ENCODE measurements at regions not wholly inside any gene's neighbourhood (a gene's known extent, or its start where the extent isn't known, plus 50 kb on each side); places are given as distances from the start of the nearest gene placed in this dataset.

DNA sequence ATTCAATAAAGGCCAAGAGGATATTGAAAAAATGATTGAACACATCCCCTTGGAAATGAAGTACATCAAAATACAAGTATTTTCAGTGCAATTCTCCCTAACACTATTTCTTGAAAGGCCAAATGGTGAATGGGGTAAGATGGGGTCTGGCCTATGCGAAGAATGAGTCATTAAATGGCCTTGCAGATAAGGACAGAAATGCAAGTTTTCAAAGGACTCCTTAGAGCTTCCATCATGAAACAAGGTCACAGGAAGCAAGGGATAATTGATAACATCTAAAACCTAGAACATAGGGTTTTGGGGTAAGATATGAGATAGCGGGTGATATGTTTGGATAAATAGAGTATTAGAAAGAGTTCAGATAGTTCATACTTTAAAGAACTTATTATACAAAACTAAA is 109.3 kb upstream of the ABCB5 start:
- Histone ChIP-seq H3K9me3 (ENCODE audit: control insufficient read depth, low read length) (no peaks in the 10 kb centered on the region), H3K79me2 (no peaks in the 10 kb centered on the region), H3K27me3 (ENCODE audit: control insufficient read depth, insufficient read depth, low read length) (no peaks in the 10 kb centered on the region), H3K36me3 (ENCODE audit: control insufficient read depth, insufficient read depth, low read length) (no peaks in the 10 kb centered on the region), H3K4me3 (ENCODE audit: low read depth, low read length) (no peak overlapping the region), H2AFZ (no peak overlapping the region), H3K4me2 (ENCODE audit: low read length) (no peak overlapping the region), H3K27ac (no peak overlapping the region), H3K9ac (no peak overlapping the region), H3K4me1 (no peaks in the 10 kb centered on the region)
- TF ChIP-seq, protein P1, sequence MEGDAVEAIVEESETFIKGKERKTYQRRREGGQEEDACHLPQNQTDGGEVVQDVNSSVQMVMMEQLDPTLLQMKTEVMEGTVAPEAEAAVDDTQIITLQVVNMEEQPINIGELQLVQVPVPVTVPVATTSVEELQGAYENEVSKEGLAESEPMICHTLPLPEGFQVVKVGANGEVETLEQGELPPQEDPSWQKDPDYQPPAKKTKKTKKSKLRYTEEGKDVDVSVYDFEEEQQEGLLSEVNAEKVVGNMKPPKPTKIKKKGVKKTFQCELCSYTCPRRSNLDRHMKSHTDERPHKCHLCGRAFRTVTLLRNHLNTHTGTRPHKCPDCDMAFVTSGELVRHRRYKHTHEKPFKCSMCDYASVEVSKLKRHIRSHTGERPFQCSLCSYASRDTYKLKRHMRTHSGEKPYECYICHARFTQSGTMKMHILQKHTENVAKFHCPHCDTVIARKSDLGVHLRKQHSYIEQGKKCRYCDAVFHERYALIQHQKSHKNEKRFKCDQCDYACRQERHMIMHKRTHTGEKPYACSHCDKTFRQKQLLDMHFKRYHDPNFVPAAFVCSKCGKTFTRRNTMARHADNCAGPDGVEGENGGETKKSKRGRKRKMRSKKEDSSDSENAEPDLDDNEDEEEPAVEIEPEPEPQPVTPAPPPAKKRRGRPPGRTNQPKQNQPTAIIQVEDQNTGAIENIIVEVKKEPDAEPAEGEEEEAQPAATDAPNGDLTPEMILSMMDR (IDR thresholded peaks at IDR 0.05) = no peak

DNA sequence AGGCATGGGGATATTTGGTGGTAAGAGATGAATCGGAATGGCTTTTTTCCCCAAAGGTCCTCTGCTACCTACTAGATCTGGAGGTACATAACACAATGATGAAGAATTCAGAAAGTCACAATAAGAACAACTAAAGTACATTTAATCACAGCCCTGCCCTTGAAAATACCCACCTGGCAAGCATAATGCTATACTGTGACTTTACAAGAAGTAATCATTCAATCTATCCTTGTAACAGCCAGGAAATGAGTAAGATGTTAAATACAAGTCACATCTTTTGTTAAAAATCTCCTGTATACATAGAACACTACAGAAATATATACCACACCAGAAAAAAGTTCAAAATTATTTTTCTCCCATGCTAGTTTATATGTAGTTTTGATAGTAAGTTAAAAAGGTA is 108.3 kb upstream of the ABCB5 start:
- no peaks in the 10 kb centered on the region for H3K9me3 ChIP-seq (ENCODE audit: control insufficient read depth, low read length)
- no peak overlapping the region for H3K9ac ChIP-seq
- H3K4me3 ChIP-seq (ENCODE audit: low read depth, low read length) = no peak overlapping the region
- H3K79me2 ChIP-seq = no peaks in the 10 kb centered on the region
- H3K27ac ChIP-seq = no peak overlapping the region
- H3K27me3 ChIP-seq (ENCODE audit: control insufficient read depth, insufficient read depth, low read length) = no peaks in the 10 kb centered on the region
- H3K4me2 ChIP-seq (ENCODE audit: low read length) = no peak overlapping the region
- no peaks in the 10 kb centered on the region for H3K4me1 ChIP-seq
- TF ChIP-seq, protein P1 (IDR thresholded peaks at IDR 0.05) = no peak
- H2AFZ ChIP-seq = no peak overlapping the region
- H3K36me3 ChIP-seq (ENCODE audit: control insufficient read depth, insufficient read depth, low read length) = no peaks in the 10 kb centered on the region

DNA sequence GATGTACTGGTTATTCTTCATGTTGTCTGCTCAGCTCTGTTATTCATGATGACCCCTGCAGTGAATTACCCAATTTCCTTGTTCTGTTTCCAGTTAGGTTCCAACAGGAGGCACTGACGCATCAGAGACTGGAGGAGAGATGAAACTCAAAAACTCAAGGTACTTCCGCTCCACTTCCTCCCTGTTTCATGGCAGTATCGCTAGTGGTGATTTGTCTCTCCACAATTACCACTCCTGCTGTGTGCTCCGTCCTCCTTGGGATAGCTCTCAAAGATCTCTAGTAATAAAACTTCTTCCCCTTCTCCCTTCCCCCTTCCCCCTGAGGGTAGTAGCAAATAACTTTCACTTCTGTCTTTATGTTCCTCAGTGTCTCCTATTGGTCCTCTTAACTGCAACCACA is 107.4 kb upstream of the ABCB5 start:
- no peaks in the 10 kb centered on the region for H3K27me3 ChIP-seq (ENCODE audit: control insufficient read depth, insufficient read depth, low read length)
- no peak overlapping the region for H3K9ac ChIP-seq
- no peak overlapping the region for H2AFZ ChIP-seq
- no peaks in the 10 kb centered on the region for H3K79me2 ChIP-seq
- H3K9me3 ChIP-seq (ENCODE audit: control insufficient read depth, low read length) = no peaks in the 10 kb centered on the region
- H3K27ac ChIP-seq = no peak overlapping the region
- no peaks in the 10 kb centered on the region for H3K4me1 ChIP-seq
- no peak overlapping the region for H3K4me3 ChIP-seq (ENCODE audit: low read depth, low read length)
- no peaks in the 10 kb centered on the region for H3K36me3 ChIP-seq (ENCODE audit: control insufficient read depth, insufficient read depth, low read length)
- TF ChIP-seq, protein P1 (IDR thresholded peaks at IDR 0.05) = no peak
- no peak overlapping the region for H3K4me2 ChIP-seq (ENCODE audit: low read length)

DNA sequence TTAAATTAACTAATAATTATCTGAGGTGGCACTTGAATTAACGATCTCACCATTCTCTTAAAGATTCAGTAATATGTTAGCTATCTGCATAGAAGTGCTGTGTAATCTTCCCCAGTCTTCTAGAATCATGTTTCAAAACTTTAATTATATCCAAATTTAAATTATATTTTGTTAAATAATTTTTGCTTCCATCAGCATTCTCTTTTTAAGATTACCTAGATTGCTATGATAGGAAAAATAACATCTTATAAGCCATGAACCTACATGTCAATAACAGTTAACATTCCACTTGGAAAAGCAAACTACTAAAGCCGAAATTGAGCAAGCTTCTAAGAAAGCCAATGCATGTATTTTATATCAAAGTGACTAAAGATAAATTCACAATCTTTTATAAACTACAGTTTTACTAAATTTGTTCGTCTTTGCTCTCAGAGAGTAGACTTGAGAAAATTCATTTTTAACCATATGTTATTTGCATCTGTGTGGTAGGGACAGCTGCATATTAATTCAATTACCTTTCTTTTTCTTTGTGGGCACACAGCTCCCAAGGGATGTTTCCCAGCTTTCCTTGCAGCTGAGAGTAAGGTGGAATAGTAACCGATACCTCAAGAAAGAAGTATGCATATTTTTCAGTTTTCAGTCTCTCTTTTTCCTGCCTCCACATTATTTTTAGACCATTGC is 105.4 kb upstream of the ABCB5 start:
- Histone ChIP-seq H3K4me3 (ENCODE audit: low read depth, low read length) (no peak overlapping the region), H2AFZ (no peak overlapping the region)

DNA sequence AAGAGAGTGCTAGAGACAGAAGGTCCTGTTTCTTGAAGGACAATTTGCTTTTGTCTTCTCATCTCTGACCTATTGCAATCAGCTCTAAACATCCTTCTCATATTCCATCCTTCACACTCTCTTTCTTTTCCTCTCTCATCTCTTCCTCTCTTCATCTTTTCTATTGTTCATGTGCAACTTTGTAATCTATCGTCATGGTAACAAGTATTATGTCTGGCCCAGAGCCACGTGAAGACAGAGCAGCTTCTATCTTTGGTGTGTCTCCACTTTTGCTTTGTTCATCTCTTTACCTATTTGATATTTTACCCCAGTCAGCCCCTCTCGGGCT is 104.9 kb upstream of the ABCB5 start:
- no peak overlapping the region for H3K27ac ChIP-seq
- no peak overlapping the region for H3K4me2 ChIP-seq (ENCODE audit: low read length)
- H3K9ac ChIP-seq = no peak overlapping the region
- H3K36me3 ChIP-seq (ENCODE audit: control insufficient read depth, insufficient read depth, low read length) = no peaks in the 10 kb centered on the region
- H3K79me2 ChIP-seq = no peaks in the 10 kb centered on the region
- no peak overlapping the region for H3K4me3 ChIP-seq (ENCODE audit: low read depth, low read length)
- no peaks in the 10 kb centered on the region for H3K27me3 ChIP-seq (ENCODE audit: control insufficient read depth, insufficient read depth, low read length)
- TF ChIP-seq, protein P1 (IDR thresholded peaks at IDR 0.05) = no peak
- no peaks in the 10 kb centered on the region for H3K4me1 ChIP-seq
- H2AFZ ChIP-seq = no peak overlapping the region
- H3K9me3 ChIP-seq (ENCODE audit: control insufficient read depth, low read length) = no peaks in the 10 kb centered on the region

More for the DNA sequence above, 105.4 kb upstream of the ABCB5 start:
- Histone ChIP-seq H3K36me3 (ENCODE audit: control insufficient read depth, insufficient read depth, low read length) (no peaks in the 10 kb centered on the region), H3K4me1 (no peaks in the 10 kb centered on the region), H3K4me2 (ENCODE audit: low read length) (no peak overlapping the region), H3K9me3 (ENCODE audit: control insufficient read depth, low read length) (no peaks in the 10 kb centered on the region), H3K79me2 (no peaks in the 10 kb centered on the region), H3K27me3 (ENCODE audit: control insufficient read depth, insufficient read depth, low read length) (no peaks in the 10 kb centered on the region), H3K9ac (no peak overlapping the region), H3K27ac (no peak overlapping the region)
- TF ChIP-seq, protein P1 (IDR thresholded peaks at IDR 0.05) = no peak
